ENCODE measurements at regions not wholly inside any gene's neighbourhood (a gene's known extent, or its start where the extent isn't known, plus 50 kb on each side); places are given as distances from the start of the nearest gene placed in this dataset.
A peak's percentile ranks its signal among the peaks of the same experiment; 100 is the strongest.

GRCh38 chr4:73001885-73002284, 67.6 kb downstream of the COX18 start:
- no peak for DNase-seq

- no peak for DNase-seq
Measured at GRCh38 chr4:72997409-72997808, 72.1 kb downstream of the COX18 start.

GRCh38 chr4:72994670-72995069, 74.8 kb downstream of the COX18 start:
- DNase-seq, result no peak

- DNase-seq, result no peak
Measured at GRCh38 chr4:72993876-72994275, 75.6 kb downstream of the COX18 start.

- no peak for DNase-seq
Measured at GRCh38 chr4:72991873-72992272, 77.6 kb downstream of the COX18 start.

GRCh38 chr4:72987741-72988729, 81.5 kb downstream of the COX18 start:
- DNase-seq, result no peak

GRCh38 chr4:72984351-72984750, 85.2 kb downstream of the COX18 start:
- peak; percentile 25 for DNase-seq

- DNase-seq, result no peak
Measured at GRCh38 chr4:72983709-72984108, 85.8 kb downstream of the COX18 start.

- DNase-seq, result no peak
Measured at GRCh38 chr4:72977936-72978485, 91.5 kb downstream of the COX18 start.

- DNase-seq, result no peak
Measured at GRCh38 chr4:72975488-72975784, 94.1 kb downstream of the COX18 start.

GRCh38 chr4:72974694-72975487, 94.6 kb downstream of the COX18 start:
- DNase-seq, result no peak

GRCh38 chr4:72971572-72971971, 97.9 kb downstream of the COX18 start:
- no peak for DNase-seq

GRCh38 chr4:72970756-72971155, 98.8 kb downstream of the COX18 start:
- no peak for DNase-seq

- no peak for DNase-seq
Measured at GRCh38 chr4:72969976-72970375, 99.5 kb downstream of the COX18 start.

- DNase-seq, result no peak
Measured at GRCh38 chr4:72966652-72967051, 102.9 kb downstream of the COX18 start.

- DNase-seq, result no peak
Measured at GRCh38 chr4:72959411-72959810, 110.1 kb downstream of the COX18 start.

- no peak for DNase-seq
Measured at GRCh38 chr4:72954811-72955210, 114.7 kb downstream of the COX18 start.

GRCh38 chr4:72953571-72953970, 115.9 kb downstream of the COX18 start:
- DNase-seq, result no peak

- DNase-seq, result no peak
Measured at GRCh38 chr4:72951628-72952027, 117.9 kb downstream of the COX18 start.

- no peak for DNase-seq
Measured at GRCh38 chr4:72951147-72951546, 118.4 kb downstream of the COX18 start.

GRCh38 chr4:72948080-72948479, 121.4 kb downstream of the COX18 start:
- no peak for DNase-seq

- no peak for DNase-seq
Measured at GRCh38 chr4:72945719-72946336, 123.7 kb downstream of the COX18 start.

- no peak for DNase-seq
Measured at GRCh38 chr4:72942565-72942964, 127.0 kb downstream of the COX18 start.

Data from stimulated activated CD4-positive, alpha-beta T cell treated with anti-CD3 and anti-CD28 coated beads, Interleukin-4, amount 100 ng/mL, for 24 hours (primary cell).